HG03159 (cell line): ENCODE measurements at regions not wholly inside any gene's neighbourhood (a gene's known extent, or its start where the extent isn't known, plus 50 kb on each side); places are given as distances from the start of the nearest gene placed in this dataset.

ENCODE experiments used
- ATAC-seq: cut with Tn5 transposase; IDR thresholded peaks from one replicate; pipeline ENCODE4 v1.9.1; 2021; ENCODE audit warnings: mild to moderate bottlenecking, moderate library complexity; ENCODE audit not compliant: unreplicated experiment

DNA sequence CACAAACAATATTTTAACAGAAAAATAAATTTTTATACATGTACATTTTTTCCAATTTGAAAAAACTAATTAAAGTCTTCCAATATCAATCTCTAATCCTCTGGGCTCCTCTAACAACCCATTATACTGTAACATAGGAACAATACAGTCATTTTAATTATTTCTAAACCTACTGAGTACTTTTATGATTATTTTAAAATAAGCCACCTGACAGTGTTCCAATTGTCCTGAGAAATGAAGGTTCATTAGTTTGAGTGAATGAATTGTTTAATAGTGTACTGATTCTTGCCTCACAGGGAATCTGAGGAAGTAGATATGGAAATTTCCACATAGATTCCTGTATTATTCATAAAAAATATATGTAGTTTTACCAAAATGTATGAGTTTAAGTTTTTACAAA, 123.1 kb upstream of the EYS start:
- no peak for ATAC-seq

GRCh38 chr6:65819152-65819551, 112.1 kb upstream of the EYS start:
- no peak for ATAC-seq

- no peak for ATAC-seq
Observed at GRCh38 chr6:65818576-65818975, 111.5 kb upstream of the EYS start.

GRCh38 chr6:65816991-65817390, 110.0 kb upstream of the EYS start:
- no peak for ATAC-seq

DNA sequence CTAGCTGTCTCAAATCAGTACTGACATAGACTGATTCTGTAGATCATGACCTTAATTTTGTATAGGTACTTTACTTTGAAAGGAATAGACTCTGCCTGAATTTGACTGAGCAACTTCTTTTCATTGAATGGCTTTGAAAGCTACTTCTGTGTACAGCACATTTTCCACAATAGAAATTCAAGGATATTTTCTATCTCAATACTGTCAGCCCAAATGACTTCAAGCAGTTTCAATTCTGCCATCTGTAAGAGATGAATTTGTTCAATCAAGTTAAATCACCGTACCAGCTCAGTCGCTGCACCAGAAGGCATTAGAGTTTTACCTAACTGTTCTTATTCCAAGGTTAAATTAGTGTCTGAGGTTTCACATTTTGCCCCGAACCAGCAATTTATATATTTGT, 107.0 kb upstream of the EYS start:
- no peak for ATAC-seq

DNA sequence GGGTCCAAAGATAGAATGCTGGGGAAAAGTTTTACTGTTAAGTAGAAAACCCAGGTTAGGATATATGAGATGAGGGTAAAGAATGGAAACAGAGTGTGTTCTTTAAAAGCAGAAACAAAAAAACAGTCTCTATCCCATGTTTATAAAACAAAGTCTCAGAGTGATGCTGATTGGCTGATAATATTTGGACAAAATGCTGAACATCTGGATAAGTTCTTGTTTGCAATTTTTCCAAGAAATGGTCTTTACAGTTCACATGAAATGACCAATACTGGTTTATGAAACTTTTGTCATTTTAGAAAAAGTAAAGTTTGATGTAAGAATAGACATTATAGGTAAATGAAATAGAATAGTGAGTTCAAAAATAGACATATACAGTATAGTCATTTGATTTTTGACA, 96.2 kb upstream of the EYS start:
- ATAC-seq, result no peak

- no peak for ATAC-seq
Observed at GRCh38 chr6:65799389-65799788, 92.4 kb upstream of the EYS start.

DNA sequence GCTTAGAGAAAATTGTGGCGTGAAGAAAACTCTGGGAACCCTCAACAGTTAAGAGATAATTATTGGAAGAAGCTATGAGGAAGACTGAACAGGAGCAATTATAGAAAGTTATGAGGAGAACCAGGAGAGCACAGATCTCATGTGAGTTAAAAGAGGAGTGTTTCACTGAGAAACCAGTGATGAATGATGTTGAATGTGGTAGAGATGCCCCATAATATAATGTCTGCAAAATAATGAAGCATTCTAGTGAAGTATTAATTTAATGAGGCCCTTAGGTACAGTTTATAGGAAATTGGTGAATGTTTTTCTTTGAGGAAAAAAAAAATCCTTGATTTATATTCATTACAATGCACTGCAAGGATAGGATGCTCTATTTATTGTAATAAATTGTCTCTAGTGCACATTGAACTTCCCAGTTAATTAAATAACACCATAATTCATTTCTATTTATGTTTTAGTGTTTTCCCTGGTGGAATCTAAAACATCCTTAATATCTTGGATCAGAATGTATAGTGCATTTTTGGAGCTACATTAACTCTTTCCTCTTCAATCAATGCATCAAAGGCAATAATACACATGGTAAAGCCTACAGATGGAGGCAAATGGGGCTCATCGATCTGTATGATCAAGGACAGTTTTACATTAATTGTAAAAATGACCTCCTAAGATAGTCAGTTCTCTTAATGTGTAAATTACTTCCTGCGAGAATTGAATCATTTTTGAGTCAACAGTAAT, 91.4 kb upstream of the EYS start:
- ATAC-seq, result no peak

- no peak for ATAC-seq
Observed at GRCh38 chr6:65790666-65791065, 83.6 kb upstream of the EYS start.

DNA sequence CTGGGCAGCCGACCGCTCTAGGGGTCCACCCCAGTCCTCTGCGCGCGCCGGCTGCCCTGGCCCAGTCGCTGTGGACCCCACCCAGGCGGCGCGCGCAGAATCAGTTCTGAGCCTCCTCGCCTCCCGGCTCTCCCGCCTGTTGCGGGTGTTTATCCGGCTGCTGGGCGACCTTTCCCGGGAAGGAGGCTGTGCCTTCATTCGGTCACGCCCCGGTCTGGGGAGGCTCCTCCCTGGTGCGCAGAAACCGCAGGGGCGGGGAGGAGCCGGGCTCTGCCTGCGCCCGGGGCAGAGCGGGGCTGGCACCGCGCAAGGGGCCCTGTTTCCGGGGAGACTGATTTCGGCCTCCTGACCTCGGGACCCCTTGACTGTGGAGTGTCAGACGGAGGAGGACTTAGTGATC, 80.8 kb upstream of the EYS start:
- no peak for ATAC-seq

GRCh38 chr6:65786815-65787214, 79.8 kb upstream of the EYS start:
- ATAC-seq, result no peak

GRCh38 chr6:65780691-65781090, 73.7 kb upstream of the EYS start:
- no peak for ATAC-seq

DNA sequence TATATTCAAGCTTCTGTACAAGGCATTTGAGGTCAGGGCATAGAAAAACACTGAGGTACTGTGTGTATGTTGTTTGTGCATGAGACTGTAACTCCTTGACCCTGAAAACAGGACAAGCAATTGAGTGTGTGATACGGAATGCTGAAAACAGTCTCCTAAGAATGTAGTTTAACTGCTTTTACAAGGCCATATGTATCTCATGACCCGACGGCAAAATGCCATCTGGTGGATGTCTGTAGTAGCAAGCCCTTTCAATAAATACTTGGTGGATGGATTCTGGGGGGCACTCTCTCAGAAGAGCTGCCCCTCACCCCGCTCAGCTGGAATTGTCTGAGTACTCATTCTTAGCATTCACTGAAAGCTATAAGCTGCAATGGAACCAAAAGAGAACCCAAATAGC, 69.3 kb upstream of the EYS start:
- ATAC-seq, result no peak

DNA sequence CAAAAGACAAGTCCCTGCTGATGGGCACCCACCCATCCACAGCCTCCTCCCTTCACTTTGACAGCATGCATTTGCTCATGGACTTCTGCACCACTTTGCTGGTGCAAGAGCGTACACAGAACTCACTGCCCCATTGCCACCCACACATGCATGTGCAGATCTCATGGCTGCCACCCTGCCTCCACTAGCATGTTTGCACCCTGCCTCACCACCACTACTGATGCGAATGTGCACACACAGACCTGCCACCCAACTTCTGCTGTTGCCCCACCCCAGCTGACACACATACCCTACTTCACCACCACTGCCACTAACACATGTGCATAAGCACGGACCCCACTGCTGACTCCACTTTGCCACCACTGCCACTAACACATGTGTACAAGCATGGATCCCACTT, 64.9 kb upstream of the EYS start:
- ATAC-seq, result no peak

DNA sequence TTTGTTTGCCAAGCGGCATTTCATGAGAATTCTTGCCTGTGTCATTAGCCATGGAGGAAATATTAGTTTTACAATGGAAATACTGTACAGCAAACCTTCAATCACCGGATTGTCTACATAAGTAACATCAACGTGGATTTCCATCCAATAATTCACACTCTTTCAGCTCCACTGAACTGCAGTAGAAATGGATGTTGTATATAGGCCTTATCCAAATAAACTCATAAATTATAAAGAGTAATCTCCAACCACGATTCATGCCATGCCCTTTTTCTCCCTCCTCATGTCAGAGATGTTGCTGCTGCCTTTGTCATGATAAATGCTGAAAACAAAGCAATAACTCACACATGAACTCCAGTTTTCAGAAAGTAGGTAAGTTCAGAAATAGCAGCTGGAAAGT, 54.9 kb upstream of the EYS start:
- no peak for ATAC-seq

DNA sequence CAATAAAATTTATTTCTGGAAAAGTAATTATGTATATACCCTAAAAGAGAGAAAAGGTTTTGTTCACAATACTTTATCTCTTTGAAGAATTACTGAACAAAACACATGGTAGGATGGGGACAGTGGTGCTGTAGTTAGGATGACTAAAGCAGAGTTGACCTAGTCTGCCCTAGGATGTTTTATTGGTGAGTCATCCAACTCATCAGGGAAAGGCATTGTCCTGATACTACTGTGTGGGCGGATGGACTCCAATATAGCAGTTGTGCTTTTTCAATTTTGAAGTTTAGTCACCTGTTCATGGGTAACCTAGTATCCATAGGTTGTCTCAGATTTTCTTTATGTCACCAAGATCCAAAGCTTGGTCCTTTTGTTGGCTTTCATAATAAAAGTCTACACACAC, 53.3 kb upstream of the EYS start:
- ATAC-seq, result no peak
